Left cardiac atrium (tissue), 4 donors: ENCODE measurements at regions not wholly inside any gene's neighbourhood (a gene's known extent, or its start where the extent isn't known, plus 50 kb on each side); places are given as distances from the start of the nearest gene placed in this dataset.

Experiments
- ATAC-seq, 2 donors: fragments of 200-7000 bp; cut with Tn5 transposase; one replicate each; pipeline ENCODE4 v1.9.1; 2020; ENCODE audit warnings: mild to moderate bottlenecking in 2 of 2, moderate library complexity in 2 of 2
- DNase-seq: peaks from one replicate; pipeline ENCODE4 v3.0.0-alpha.2; 2020
- intact Hi-C, 2 donors: fragments of 100-400 bp; cut with DNase I; formaldehyde crosslinking; loops; one replicate each; pipeline versions ENCODE4 v1.14.1 to v1.15.1; 2022 to 2023
- donor health status: DM: no; HTN: yes; CAD: no.
- donor health status: DM: no; HTN: yes; CAD: no; lungs with severe emphysema.
- donor health status: DM: yes; HTN: yes; CAD: no.
- donor health status: Dilated cardiomyopathy.

DNA sequence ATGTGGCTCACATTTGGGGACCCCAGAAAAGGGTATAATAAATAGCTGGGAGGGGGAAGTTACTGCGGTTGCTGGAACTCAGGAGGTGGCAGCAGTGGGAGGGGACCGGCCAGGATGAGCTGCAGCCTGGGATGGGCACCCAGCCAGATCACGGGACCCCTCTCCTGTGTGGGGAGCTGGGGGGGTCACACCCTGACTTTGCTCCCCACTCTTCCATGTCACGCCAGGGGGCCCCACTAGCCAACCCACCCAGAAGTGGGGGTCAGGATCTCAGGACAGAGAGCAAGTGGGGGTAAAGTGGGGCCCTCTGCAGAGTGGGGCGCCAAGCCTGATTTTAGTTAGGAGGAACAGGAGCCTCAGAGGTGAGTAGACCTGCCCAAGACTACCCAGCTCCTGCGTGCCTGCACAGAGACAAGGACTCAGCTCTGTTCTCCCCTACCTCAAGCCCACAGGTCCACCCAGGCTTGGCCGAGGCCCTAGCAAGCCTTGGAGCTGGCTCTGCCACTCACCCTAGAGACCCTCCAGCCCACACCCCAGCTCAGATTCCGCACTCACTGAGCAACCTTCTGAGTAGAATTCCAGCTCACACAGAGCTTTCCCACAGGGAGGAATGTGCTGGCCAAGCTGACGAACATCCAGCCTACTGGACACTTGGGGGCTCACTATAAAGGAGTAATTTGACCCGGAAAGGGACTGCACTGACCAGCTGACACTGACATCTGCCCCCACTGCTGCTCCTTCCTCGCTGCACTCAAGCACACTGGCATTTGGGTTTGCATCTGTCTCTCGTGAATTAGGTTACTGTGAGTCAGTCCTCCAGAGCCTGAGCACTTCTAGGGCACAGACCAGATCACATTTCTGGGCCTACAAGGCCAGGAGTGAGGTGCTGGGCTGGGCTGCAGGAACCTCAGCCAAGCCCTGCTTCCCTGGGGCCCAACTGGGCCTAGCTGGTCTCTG is 310.1 kb downstream of the C16orf95 start:
- intact Hi-C loops = no loop called here
- DNase-seq = no peak
- no peak for ATAC-seq

DNA sequence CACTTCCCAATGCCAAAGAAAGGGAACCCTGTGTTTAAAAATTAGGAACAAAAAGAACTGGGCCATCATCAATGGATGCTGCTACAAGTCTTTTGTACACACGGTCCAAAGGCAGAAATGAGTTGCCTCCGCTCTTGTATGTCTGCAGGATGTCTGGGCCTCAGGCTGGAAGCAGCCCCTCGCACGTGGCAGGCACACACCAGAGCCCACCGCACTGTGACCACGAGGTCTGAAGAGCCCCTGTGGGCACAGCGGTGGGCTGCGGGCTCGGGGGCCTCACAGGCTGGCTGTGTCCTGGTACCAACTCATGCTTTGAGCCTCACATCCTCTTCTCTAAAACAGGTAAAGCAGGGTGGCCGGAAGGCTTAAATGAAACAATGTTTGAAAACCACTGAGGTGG is 309.3 kb downstream of the C16orf95 start:
- intact Hi-C loops = no loop called here
- ATAC-seq = no peak
- DNase-seq = no peak

- ATAC-seq (no peak), DNase-seq (no peak)
- intact Hi-C loops = no loop called here
Observed at GRCh38 chr16:87008664-87009063, 308.5 kb downstream of the C16orf95 start.

DNA sequence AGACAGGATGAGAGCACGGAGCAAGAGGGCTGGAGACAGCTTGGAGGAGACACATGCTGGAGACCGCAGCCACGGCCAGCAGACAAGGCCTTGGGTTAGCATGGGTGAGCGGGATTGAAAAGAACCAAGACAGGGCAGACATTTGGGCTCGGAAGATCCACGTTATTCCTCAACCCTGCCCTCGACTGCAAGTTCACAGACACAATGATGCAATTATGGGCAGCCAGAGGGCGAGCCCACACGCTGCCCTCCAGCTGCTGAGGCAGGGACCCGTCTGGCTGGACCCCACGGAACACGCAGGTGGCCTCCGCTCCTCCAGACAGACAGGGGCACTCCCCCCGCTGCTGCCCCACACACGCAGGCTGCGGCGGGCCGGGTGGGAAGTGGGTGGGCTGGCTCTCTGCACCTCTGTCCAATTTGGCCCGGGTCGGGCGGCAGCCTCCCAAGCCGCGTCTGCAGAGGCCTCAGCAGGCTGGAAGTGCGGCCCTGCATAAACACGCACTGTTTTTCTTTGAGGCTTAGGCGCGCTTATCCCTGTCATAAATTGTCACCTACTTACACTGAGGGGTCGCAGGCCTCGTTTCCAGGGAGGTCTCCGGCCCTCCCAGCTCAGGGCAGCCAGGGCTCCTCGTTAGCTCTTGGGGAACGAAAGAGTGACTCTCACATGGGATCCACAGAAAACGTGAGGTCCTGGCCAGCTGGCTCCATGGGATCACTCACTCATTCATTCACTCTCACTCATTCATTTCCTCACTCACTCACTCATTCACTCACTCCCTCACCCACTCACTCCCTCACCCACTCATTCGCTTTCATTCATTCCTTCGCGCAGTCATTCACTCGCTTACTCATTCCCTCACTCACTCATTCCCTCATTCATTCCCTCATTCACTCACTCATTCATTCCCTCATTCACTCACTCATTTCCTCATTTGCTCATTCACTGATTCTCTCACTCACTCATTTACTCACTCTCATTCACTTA is 303.9 kb downstream of the C16orf95 start:
- intact Hi-C loops = no loop called here
- DNase-seq (peak; percentile 42), ATAC-seq (peak; percentile 77 to 91)

- DNase-seq (no peak), ATAC-seq (no peak)
- intact Hi-C loops = no loop called here
Observed at GRCh38 chr16:87014112-87014511, 303.1 kb downstream of the C16orf95 start.

DNA sequence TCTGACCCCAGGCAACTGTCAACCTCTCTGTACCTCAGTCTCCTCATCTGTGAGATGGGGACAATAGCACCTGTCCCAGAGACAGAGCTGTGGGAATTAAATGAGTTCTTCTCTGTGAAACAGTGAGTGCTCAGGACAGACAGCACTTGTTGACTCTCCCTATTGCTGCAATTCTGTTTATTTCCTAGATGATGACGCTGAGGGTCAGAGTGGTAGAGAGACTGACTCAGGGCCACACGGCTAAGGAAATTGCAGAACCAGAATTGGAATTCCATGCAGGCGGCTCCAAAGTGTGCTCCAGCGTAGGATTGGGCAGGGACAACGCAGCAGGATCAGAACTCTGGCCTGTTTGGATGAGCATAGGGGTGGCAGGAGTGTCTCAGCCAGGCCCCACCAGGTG is 302.2 kb downstream of the C16orf95 start:
- intact Hi-C loops = no loop called here
- ATAC-seq (no peak), DNase-seq (no peak)

GRCh38 chr16:87016046-87017035 is 300.9 kb downstream of the C16orf95 start:
- no peak for DNase-seq
- intact Hi-C loops = no loop called here
- no peak for ATAC-seq

GRCh38 chr16:87017371-87018012 is 299.7 kb downstream of the C16orf95 start:
- ATAC-seq (no peak), DNase-seq (no peak)
- intact Hi-C loops = no loop called here

DNA sequence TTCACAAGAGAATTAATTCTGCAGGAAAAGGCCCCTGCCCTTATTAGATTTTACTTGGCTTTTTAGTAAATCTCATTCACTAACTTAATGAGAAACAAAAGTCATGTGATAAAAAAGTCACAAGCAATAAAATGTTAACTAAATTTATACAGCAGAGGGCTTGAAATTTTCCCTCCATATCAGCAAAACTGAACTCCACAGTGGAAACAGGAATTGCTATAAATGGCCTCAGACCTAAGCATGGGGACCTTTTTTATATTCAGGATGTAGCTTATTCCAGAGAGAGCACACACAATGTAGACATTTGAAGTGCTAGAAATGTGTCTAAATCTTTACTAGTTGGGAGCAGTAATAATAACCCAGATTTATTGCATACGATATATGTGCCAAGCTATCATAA is 291.5 kb downstream of the C16orf95 start:
- intact Hi-C loops = no loop called here
- DNase-seq (no peak), ATAC-seq (no peak)

DNA sequence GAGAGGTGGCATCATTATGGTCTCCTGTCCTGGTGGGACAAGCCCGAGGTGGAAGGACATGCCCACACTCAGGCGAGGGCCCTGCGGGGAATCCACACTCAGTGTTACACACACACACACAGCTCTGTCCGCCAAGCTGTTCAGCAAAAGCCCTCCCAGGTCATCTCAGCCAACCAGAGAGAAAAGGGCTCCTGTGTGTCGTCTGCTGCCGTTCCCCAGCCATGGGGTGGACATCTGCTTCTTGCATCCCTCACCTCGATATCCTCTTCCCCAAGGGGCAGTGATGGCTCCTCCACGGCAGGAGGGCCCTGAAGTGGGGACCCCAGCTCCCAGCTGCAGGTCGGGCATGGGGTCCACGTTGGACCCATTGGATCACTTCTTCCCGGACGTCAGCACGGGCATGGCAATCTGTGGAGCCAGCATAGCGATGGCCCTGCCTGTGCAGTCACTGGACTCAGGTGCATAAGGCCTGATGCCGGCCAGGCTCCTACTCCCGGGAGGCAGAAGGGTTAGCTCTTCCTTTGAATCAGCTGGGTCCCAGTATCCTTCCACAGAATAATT is 290.1 kb downstream of the C16orf95 start:
- DNase-seq (no peak), ATAC-seq (no peak)
- intact Hi-C loops = no loop called here

DNA sequence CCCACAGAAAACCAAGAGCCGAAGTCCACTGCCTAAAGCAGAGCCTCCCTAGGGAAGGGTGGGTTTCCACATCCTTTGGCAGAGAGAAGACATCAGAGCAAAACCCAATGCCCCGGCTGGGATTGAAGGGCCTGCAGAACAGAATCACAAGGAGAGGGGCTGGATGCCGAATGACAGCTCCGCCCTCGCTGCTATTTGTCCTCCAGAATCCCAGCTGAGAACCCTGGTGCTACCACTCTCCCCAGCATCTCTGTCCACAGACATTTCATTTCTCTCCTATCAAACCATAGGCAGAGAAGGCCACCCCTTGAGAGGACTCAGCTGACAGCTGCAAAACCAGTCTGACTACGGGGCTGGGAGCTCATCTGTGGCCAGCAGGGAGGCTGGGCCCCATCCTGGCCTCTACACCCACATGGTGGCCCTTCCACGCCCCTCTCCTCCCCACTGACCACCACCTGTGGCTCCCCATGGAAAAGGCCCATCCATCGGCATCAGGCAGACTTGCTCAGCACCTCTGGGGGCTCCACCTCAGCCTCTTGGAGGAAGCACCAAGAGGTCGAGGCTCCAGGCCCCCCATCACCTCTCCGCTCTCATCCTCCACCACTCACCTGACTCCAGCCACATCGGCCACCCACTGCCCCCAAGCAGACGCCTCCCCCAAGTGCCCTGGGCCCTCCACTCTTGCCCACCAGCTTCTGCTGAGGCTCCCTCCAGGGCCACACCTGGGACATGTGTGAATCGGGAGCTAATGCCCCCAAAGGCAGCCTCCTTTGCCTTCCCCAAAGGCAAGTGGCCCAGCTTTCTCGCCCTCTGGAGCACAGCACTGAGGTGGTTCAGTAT is 288.5 kb downstream of the C16orf95 start:
- no peak for DNase-seq
- ATAC-seq = no peak
- intact Hi-C loops = no loop called here

DNA sequence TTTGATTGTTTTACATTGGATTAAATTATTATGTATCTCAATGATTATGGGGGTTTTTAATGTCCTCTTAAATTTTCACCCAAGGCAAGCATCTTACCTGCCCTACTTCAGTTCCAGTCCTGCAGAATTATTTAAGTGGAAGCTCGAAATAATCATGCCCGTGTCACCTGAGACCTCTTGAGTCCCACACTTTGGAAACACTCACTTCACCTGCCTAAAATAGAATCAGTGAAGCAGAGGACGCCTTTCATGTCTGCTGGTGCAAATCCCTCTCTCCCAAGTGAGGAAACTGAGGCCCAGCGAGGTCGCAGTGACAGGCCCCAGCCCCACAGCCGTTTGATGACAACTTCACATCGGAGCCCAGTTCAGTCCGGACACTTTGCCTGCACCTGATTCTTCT is 284.6 kb downstream of the C16orf95 start:
- intact Hi-C loops = no loop called here
- no peak for ATAC-seq
- no peak for DNase-seq

GRCh38 chr16:87033021-87033471 is 284.1 kb downstream of the C16orf95 start:
- DNase-seq = no peak

GRCh38 chr16:87033541-87034300 is 283.5 kb downstream of the C16orf95 start:
- intact Hi-C loops = no loop called here
- ATAC-seq (peak; percentile 77 to 91), DNase-seq (no peak)

More at GRCh38 chr16:87033021-87033471, 284.1 kb downstream of the C16orf95 start:
- ATAC-seq = peak; percentile 16 to 76
- intact Hi-C loops = no loop called here

- DNase-seq = no peak
Observed at GRCh38 chr16:87034317-87034716, 282.9 kb downstream of the C16orf95 start.

DNA sequence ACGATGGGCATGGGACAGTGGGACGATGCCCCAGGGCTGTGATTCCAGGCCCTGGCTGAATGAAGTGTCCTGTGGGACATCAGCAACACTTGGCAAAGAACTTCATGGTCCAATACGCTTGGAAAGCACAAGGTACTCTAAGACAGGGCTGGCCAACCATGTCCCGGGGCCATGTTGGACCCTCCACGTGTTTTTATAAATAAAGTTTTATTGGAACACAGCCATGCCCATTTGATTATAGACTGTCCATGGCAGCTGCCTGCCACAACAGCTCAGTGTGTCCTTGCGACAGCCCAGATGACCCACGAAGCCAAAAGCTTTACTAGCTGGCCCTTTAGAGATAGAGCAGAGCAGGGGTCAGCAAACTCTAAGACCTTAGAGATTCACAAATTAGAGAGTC is 282.1 kb downstream of the C16orf95 start:
- no peak for DNase-seq
- intact Hi-C loops = no loop called here
- no peak for ATAC-seq

More at GRCh38 chr16:87034317-87034716, 282.9 kb downstream of the C16orf95 start:
- intact Hi-C loops = no loop called here
- peak in 1 of 2 donors; percentile 20 for ATAC-seq
